ENCODE measurements at regions not wholly inside any gene's neighbourhood (a gene's known extent, or its start where the extent isn't known, plus 50 kb on each side); places are given as distances from the start of the nearest gene placed in this dataset.

DNA sequence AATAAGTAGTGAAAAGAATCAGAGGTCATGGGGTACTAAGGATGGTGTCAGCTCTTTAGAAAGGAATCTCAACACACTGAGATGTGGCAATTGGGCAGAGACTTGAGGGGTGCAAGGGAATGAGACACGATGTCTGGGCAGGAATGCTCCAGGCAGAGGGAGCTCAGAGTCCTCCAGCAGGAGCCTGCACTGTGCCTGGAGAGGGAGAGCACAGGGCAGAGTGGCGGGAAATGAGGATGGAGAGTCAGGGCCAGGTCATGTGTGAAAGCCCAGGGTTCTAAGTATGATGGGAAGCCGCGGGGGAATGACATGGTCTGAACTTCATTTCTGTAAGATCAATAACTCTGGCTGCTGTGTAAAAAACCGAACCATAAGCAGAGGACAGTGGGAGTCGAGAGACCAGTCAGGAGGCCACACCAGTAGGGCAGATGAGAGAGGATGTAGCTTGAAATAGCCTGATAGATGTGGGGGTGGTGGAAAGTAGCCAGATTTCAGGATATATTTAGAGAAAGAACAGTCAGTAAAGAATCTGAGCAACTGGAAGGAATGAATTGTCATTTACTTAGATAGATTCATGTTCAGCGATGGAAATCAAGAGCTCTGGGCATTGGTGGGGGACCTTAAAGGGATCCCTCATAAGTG, 133.4 kb upstream of the DTNBP1 start:
- no peak for DNase-seq

DNA sequence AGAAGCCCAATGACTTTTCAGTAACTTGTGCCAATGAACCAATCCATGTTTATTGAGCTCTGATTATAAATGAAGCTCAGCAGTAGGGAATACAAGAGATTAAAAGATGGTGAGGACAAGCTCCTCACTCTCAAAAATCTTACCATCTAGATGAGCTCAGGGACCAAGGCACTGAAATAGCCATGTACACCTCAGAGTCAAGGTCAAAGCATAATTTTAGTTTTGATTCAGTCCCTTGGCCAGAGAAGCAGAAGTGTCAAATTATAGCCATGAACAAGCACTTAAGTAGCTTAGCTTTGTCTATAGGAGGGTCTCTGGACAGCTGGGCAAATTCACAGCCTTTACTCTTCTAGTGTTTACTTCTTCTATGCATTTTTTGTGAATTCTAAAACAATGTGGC, 131.0 kb upstream of the DTNBP1 start:
- no peak for DNase-seq

- no peak for DNase-seq
Measured at GRCh38 chr6:15793288-15793687, 130.5 kb upstream of the DTNBP1 start.

DNA sequence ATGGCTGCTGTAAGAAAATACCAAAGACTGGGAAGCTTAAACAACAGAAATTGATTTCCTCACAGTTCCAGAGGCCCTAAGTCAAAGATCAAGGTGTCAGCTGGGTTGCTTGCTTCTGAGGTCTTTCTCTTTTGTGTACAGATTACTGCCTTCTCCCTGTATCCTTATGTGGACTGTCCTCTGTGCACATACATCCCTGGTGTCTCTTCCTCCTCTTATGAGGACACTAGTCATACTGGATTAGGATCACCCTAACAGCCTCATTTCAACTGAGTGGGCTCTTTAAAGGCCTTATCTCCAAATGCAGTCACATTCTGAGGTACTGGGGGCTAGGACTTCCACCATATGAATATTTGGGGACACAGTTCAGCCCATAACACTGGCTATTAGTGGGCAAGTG, 130.0 kb upstream of the DTNBP1 start:
- DNase-seq: no peak

DNA sequence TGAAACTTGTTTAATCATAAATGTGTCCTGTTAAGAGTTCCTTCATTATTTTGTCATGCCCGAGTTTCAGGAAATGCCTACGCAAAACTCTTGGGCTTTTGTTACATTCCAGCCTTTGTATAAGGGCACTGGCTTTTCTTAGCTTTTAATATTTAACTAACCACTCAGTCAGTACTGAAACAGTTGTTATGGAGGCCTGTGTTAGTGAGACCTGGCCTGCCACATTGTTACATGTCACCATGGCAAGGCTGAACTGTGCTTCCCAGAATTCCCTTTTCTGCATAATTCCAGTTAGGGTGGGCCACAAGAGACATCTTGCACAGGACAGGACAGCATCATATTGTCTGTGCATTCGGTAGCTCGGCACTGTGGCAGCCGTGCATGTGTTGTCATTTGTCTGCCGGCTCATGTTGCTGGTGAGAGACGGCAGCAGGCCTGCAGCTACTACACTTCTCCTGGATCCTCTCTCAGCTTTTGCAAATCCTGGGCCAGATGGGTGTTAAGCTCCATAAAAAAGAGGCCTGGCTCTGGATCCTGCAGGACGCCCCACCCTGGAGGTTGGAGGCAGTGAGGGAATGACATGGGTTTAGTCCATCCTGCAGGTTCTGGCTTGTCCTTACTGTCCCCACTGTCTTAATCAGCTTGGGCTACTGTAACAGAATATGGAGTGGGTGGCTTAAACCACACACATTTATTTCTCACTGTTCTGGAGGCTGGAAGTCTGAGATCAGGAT, 128.8 kb upstream of the DTNBP1 start:
- no peak for DNase-seq

GRCh38 chr6:15790116-15790515, 127.3 kb upstream of the DTNBP1 start:
- no peak for DNase-seq

DNA sequence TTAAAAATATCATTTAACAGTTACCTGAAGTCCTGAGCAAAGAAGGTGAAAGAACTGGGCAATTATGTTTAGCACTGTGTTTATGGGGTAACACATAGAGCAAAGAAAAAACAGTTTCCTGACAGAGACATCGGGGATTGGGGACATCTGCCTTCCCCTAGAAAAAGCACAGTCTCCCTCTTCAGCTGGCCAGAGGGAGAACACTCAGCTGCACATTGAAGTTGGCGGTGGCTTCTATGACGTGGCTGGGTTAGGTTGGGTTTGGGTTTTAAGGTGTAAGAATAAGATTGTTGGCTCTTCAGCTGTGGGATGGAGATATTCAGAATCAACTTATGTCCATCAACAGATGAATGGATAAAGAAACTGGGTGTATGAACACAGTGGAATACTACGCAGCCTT, 124.0 kb upstream of the DTNBP1 start:
- no peak for DNase-seq

GRCh38 chr6:15783484-15783883, 120.7 kb upstream of the DTNBP1 start:
- DNase-seq: no peak

- DNase-seq: no peak
Measured at GRCh38 chr6:15781890-15782289, 119.1 kb upstream of the DTNBP1 start.

DNA sequence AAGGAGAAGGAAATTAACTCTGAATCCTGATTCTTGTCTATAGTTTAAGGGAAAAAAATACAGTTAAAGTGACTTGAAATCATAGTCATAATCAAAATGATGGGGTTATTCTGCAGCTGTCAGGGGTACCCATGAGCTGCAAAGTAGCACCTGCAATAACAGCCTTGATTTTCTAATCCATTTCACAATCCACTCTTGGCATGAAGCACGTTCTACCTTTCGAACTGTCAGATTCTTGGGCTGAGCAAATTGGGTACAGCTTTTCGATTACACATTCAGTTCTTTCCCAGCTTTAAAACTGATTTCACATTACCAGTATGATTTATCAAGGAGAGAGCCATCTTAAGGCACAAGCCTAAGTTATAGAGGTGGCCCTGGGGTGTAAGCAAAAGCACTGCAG, 118.5 kb upstream of the DTNBP1 start:
- no peak for DNase-seq

- DNase-seq: no peak
Measured at GRCh38 chr6:15780437-15780836, 117.6 kb upstream of the DTNBP1 start.

DNA sequence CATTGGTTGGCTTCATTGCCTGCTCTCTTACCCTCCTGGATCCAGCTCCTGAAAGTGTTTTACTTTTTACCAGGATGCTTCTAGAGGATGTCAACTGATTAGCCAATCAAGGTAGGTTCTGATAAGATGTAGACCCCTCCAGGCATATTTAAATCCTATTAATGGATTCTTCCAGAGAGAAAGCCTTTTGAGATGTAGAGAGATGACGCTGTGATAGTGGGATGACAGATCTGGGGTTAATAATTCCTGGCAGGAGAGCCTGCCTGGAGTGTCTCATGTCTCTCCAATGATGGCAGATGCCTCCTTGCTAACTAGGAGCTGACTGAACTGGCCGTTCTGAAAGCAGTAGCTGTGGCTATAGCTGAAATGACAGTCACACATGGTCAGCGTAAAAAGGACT, 116.9 kb upstream of the DTNBP1 start:
- no peak for DNase-seq

DNA sequence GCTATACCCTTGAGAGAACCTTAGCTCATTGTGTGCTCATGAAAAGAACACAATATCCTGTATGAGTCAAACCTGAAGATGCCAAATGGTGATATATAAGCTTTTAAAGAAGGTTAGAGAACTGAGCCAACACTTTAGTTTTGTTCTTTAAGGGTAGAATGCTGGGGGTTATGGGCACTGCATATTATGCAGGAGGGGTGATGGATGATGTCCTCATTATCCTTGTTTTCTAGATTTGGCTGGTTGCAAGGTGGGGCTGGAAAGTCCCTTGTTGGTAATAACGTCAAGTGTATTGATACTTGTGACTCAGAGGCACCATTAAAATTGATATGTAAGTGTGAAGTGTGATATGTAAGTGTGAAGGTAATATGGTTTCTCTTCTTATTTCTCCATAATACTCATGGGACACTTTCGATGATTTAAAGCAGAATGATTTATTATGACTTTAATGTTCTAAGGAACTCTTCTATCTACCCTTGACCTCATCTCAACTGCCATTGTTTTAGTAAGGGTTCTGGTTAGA, 113.7 kb upstream of the DTNBP1 start:
- no peak for DNase-seq

DNA sequence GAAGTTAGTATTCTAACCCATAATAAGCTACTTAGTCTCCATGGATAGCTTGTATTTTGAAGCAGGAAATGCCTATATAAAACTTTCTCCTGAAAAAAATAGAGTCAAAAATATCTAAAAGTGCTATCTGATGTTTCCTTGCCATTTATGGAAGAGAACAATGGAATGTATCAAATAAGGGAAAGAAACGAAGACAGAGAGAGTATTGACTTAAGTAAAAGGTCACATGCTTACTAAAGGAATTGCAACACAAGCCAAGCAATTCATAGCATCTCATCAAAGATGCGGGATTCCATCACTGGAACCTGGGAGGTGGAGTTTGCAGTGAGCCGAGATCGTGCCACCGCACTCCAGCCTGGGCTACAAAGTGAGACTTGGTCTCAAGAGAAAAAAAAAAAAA, 112.9 kb upstream of the DTNBP1 start:
- no peak for DNase-seq

- no peak for DNase-seq
Measured at GRCh38 chr6:15775076-15775634, 112.3 kb upstream of the DTNBP1 start.

- DNase-seq: no peak
Measured at GRCh38 chr6:15773806-15774410, 111.1 kb upstream of the DTNBP1 start.

GRCh38 chr6:15770347-15771143, 107.7 kb upstream of the DTNBP1 start:
- DNase-seq: no peak

GRCh38 chr6:15769511-15770018, 106.7 kb upstream of the DTNBP1 start:
- DNase-seq: peak in 1 of 2 experiments; percentile 66

DNA sequence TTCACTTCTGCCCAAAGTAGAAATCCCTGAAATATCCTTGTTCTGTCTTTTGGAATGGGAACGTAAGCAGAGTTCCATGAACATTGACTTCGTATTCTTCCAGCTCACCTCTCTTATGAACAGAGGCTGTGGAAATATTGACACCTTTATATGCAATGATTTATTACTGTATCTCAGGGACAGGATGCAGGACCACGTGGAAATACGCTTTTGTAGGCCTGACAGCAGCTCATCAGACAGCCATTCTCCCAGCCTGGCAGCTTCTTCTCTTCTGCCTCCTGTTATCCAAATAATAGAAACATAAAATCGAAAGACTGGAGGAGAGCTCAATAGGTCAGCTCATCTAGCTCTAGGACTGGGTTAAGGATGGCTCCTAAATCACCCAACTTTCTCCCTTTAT, 106.2 kb upstream of the DTNBP1 start:
- DNase-seq: no peak

- DNase-seq: no peak
Measured at GRCh38 chr6:15763837-15764236, 101.0 kb upstream of the DTNBP1 start.

DNA sequence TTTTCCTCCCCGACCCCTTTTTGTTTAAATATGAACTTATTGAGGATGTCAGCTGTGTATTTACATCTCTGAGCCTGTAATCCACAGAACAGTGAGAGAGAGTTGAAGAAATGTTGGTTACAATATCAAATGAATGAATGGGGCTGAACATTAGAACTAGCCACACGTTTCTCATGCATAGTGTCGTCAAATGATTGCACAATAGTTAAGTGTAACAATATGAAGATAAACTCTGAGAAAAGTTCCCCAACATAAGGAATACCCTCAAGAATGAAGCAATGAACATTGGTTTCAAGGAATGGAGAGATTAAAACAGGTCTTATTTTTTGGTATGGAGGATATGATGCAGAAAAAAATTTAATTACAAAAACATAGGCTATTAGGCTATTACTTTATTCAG, 100.5 kb upstream of the DTNBP1 start:
- DNase-seq: no peak

DNA sequence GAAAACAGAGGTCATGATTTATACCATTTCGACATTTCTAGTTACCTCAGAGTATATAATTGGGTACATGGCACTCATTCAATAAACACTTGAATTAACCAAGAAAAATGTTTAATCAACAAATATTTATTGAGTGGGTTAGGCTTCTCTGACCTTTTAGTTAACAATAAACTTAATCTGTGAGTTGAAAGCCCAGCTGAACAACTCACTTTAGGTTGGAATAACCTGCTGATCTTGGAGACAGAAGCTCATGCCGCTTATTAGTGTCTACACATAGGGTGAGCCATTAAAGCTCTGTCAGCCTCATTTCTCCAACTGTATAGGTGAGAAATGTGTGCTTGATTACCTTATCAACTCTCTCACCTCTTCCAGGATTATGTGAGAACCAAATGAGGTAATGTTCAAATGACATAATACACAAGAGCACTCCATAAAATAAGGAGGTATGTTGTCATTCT, 98.2 kb upstream of the DTNBP1 start:
- no peak for DNase-seq
